ENCODE measurements at regions not wholly inside any gene's neighbourhood (a gene's known extent, or its start where the extent isn't known, plus 50 kb on each side); places are given as distances from the start of the nearest gene placed in this dataset.
A peak's percentile ranks its signal among the peaks of the same experiment; 100 is the strongest.

DNA sequence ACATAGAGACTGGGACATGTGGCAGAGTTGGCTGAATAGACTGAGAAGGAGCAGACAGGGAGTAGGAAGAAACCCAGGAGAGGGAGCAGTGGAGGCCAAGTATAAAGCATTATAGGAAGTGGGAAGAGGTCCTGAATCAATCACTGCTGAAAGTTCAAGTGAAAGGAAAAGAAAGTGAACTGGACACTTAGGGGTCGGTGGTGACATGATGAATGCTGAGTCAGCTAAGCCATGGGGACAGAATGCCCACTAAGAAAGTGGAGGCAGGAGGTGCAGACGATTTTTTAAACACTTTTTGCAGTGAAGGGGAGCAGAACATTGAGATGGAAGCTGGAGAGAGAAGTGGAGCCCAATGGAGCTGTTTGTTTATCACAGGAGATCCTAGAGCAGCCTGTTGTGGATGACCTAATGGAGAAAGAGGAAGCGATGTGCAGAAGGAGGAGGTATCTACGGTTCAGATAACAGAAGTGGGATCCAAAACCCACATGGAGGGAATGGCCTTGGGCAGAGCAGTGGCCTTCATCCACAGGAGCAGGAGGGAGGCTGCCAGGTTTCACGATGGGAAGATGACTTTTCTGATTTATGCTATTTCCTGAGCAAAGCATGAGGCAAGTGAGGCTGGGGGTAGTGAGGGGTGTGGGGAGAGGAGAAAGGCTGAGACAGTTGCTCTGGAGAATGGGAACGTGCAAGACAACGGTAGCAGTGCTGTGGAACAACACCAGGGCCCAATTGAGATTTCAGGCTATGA is 208.2 kb downstream of the RPLP1 start:
- no peak for FAIRE-seq
- no peak for DNase-seq (ENCODE audit: insufficient read length, low spot score)
- TF ChIP-seq PAX5 (IDR thresholded peaks at IDR 0.05; ENCODE audit: insufficient read depth, low read length, severe bottlenecking) (no peak), TAF1 (IDR thresholded peaks at IDR 0.05; ENCODE audit: low read depth, low read length) (no peak), SPI1 (IDR thresholded peaks at IDR 0.05; ENCODE audit: low read depth, low read length) (peak; percentile 15; the same call in 1 of the 2 replicates), POLR2AphosphoS5 (IDR thresholded peaks at IDR 0.05; ENCODE audit: low read depth, low read length) (no peak)

DNA sequence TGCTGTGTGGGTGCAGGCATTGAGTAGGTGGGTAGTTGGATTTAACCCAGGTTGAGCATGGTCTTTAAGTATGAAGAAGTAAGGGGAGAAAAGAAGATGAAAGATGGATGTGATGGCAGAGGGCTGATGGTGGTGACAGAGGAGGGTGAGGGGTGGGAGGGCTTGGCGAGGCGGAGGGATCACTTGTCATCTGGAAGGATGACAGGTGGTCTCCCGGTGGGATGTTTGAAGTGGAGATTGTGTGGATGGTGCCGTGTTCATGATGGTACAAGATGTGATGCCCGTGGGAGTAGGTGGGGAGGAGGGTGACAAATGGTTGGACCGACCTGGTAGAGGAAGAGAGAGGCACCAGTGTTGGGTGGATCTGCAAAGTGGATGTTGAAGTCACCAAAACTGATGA is 208.8 kb downstream of the RPLP1 start:
- TF ChIP-seq POU2F2 (IDR thresholded peaks at IDR 0.05; ENCODE audit: low read depth, low read length) (no peak), POLR2AphosphoS5 (IDR thresholded peaks at IDR 0.05; ENCODE audit: low read depth, low read length) (no peak), TAF1 (IDR thresholded peaks at IDR 0.05; ENCODE audit: low read depth, low read length) (no peak), PAX5 (IDR thresholded peaks at IDR 0.05; ENCODE audit: insufficient read depth, low read length, severe bottlenecking) (no peak), SPI1 (IDR thresholded peaks at IDR 0.05; ENCODE audit: low read depth, low read length) (no peak), POLR2A (IDR thresholded peaks at IDR 0.05; ENCODE audit: low read depth, low read length) (no peak)
- FAIRE-seq, result no peak

DNA sequence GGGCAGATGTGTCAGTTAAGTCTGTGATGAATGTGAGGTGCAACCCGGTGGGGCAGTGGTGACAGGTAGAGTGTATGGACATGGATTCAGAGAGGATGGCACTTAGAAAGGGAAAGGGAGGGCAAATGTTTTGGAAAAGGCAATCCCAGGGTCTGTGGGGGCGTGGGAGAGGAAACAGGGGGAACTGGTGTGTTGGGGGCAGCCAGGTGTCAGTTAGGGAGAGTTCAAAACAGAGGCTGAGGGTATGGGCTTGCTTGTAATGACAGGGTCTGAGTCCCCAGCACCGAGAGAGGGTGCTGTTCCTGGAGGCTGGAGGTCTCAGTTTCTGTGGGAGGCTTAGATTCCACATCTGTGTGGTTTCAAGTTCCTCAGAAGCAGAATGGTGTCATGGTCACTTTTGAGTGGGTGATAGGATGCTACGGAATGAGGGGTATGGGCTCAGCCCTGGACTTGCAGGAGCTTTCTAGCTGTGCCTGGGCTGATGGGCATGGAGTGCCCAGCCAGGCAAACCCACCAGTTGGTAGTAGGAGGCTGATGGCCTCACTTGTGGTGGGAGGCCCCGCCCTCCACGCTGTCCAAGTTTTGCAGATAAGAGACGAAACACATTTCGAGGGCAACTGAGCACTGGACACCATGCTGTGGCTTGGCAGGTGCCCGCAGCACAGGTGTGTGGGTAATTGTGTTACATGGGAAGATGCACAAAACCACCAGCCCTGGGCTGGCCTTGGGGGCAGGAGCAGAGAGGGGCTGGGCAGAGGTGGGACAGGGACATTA is 209.4 kb downstream of the RPLP1 start:
- no peak for TF ChIP-seq POLR2AphosphoS5 (IDR thresholded peaks at IDR 0.05; ENCODE audit: low read depth, low read length)
- no peak for TF ChIP-seq POU2F2 (IDR thresholded peaks at IDR 0.05; ENCODE audit: low read depth, low read length)
- no peak for TF ChIP-seq SPI1 (IDR thresholded peaks at IDR 0.05; ENCODE audit: low read depth, low read length)
- TF ChIP-seq PAX5 (IDR thresholded peaks at IDR 0.05; ENCODE audit: insufficient read depth, low read length, severe bottlenecking), result no peak
- no peak for TF ChIP-seq POLR2A (IDR thresholded peaks at IDR 0.05; ENCODE audit: low read depth, low read length)
- no peak for TF ChIP-seq TAF1 (IDR thresholded peaks at IDR 0.05; ENCODE audit: low read depth, low read length)
- FAIRE-seq (no peak), DNase-seq (ENCODE audit: insufficient read length, low spot score) (no peak)

More for the DNA sequence above, 208.8 kb downstream of the RPLP1 start:
- DNase-seq (ENCODE audit: insufficient read length, low spot score), result no peak

DNA sequence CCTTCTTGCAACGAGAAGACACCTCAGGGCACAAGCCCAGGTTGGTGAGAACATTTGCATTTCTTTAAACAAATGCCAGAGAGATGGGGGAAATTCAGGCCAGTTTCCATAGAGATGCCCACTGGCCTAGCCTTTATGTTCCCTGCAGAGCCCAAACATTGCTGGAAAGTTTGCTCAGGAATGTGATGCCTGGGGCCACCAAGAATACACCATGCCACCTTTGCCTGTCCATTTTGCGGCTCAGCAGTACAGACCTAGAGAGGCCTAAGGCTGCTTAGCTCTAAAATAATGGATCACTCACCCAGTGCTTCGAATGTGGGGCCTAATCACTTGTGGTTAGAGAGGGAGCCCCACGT is 210.0 kb downstream of the RPLP1 start:
- DNase-seq (ENCODE audit: insufficient read length, low spot score) (no peak), FAIRE-seq (no peak)
- no peak for TF ChIP-seq PAX5 (IDR thresholded peaks at IDR 0.05; ENCODE audit: insufficient read depth, low read length, severe bottlenecking)
- no peak for TF ChIP-seq POLR2A (IDR thresholded peaks at IDR 0.05; ENCODE audit: low read depth, low read length)
- no peak for TF ChIP-seq SPI1 (IDR thresholded peaks at IDR 0.05; ENCODE audit: low read depth, low read length)
- no peak for TF ChIP-seq POLR2AphosphoS5 (IDR thresholded peaks at IDR 0.05; ENCODE audit: low read depth, low read length)
- no peak for TF ChIP-seq TAF1 (IDR thresholded peaks at IDR 0.05; ENCODE audit: low read depth, low read length)

DNA sequence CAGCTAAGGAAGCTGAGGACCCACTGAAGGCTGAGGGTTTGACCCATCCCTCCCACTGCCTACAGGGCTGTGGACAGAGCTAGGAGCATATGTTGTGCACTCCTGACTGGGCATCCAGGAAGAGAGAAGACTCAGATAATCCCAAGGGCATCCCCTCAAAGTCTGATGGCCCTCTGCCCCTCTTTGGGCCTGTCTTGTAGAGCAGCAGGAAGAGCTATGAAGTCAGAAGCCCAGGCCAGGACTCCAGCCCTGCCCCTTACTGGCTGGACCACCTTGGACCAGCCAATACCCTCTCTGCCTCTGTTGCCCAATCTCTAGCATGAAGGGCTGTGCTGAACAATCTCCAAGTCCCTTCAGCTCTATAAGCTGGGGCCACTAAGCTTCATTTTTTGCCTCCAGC is 210.8 kb downstream of the RPLP1 start:
- no peak for TF ChIP-seq TAF1 (IDR thresholded peaks at IDR 0.05; ENCODE audit: low read depth, low read length)
- TF ChIP-seq SPI1 (IDR thresholded peaks at IDR 0.05; ENCODE audit: low read depth, low read length), result no peak
- TF ChIP-seq POLR2AphosphoS5 (IDR thresholded peaks at IDR 0.05; ENCODE audit: low read depth, low read length), result no peak
- FAIRE-seq, result no peak

DNA sequence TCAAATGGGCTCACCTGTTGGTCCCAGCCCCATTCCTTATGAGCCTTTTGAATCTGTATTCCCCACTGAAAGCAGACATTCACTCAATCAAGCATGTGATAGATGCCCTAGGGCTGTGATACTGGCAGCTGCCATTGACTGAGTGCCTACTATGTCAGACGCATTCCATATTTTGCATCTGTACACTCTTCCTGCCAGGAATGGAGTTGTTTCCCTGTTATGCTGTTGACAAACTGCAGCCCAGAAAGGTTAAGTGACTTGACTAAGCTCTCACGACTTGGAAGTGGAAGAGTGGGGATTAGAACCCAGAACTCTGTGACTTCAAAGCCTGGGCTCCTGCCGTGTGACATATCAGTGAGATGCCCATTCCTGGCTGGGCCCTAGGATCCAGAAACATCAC is 211.4 kb downstream of the RPLP1 start:
- no peak for DNase-seq (ENCODE audit: insufficient read length, low spot score)
- no peak for TF ChIP-seq POU2F2 (IDR thresholded peaks at IDR 0.05; ENCODE audit: low read depth, low read length)
- TF ChIP-seq POLR2A (IDR thresholded peaks at IDR 0.05; ENCODE audit: low read depth, low read length), result no peak
- TF ChIP-seq POLR2AphosphoS5 (IDR thresholded peaks at IDR 0.05; ENCODE audit: low read depth, low read length), result no peak
- TF ChIP-seq TAF1 (IDR thresholded peaks at IDR 0.05; ENCODE audit: low read depth, low read length), result no peak
- TF ChIP-seq SPI1 (IDR thresholded peaks at IDR 0.05; ENCODE audit: low read depth, low read length), result no peak
- TF ChIP-seq PAX5 (IDR thresholded peaks at IDR 0.05; ENCODE audit: insufficient read depth, low read length, severe bottlenecking), result no peak
- peak; percentile 26 for FAIRE-seq

More for the DNA sequence above, 210.8 kb downstream of the RPLP1 start:
- DNase-seq (ENCODE audit: insufficient read length, low spot score), result no peak

DNA sequence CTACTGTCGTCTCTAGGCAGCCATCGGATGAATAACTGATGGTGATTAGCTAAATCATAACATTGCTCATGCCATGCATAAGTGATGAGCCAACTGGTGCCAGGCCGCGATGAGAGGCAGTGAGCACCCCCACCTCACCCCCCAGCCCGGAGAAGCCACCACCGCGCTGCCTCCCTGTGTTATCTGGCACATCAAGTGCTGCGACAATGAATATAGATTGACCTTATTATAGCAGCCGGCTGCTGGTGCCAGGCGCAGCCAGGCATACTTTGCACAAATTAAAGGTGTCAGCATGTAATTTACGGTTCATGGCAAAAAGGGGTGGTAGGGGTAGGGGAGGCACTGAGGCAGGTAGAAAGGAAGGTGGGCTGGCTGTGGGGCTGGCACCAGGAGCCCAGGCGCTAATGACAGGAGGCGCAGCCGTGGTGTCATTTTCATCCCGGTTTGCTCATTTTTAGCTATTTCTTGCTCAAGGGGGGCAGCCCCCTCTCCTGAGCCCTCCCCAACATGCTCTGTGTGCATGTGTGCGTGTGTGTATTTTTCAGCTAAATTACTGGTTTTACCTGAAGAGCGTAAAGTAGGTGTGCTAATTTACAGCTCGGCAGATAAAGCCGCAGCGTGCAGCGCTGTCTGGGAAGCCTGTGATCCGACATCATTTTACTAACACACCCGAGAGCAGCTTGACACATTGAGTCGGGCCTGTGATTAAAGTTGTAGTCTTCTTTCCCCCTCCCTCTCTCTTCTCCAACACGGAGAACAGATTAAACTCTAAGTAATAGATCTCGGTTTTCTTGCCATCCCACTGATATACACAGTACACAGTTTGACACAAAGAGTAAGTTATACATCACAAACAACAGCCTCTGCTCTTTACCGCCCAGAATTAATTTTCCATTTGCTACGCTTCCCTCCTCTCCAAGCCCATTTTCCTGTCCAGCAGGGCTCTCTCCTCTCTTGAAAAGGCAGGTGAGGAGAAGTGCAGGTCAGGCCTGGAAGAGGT is 212.3 kb downstream of the RPLP1 start:
- FAIRE-seq (peak; percentile 73), DNase-seq (ENCODE audit: insufficient read length, low spot score) (no peak)
- no peak for TF ChIP-seq SPI1 (IDR thresholded peaks at IDR 0.05; ENCODE audit: low read depth, low read length)

DNA sequence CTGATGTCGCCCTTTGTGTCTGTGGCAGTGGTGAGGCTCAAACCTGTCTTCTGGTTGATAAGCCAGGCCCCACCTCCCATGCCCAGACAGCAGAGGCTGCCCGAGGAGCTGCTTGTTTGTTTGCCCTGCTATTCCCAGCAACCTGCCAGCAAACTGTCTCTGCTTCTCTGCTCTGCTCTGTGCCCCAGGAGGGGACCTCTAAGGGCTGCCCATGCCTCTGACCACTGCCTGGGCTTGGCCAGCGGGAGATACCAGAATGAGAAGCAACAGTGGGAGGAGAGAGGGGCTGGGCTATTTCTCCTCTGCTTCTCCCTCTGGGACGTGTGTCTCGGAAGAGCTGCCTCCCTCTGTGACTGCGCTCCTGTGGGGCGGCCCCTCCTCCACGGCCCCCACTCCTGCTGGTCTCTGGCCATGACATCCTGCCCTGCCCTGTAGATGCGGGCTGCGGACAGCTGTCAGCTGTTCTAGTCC is 213.1 kb downstream of the RPLP1 start:
- no peak for TF ChIP-seq POU2F2 (IDR thresholded peaks at IDR 0.05; ENCODE audit: low read depth, low read length)
- TF ChIP-seq TAF1 (IDR thresholded peaks at IDR 0.05; ENCODE audit: low read depth, low read length), result no peak
- TF ChIP-seq POLR2A (IDR thresholded peaks at IDR 0.05; ENCODE audit: low read depth, low read length), result no peak
- no peak for TF ChIP-seq PAX5 (IDR thresholded peaks at IDR 0.05; ENCODE audit: insufficient read depth, low read length, severe bottlenecking)
- no peak for TF ChIP-seq POLR2AphosphoS5 (IDR thresholded peaks at IDR 0.05; ENCODE audit: low read depth, low read length)
- no peak for TF ChIP-seq SPI1 (IDR thresholded peaks at IDR 0.05; ENCODE audit: low read depth, low read length)
- no peak for DNase-seq (ENCODE audit: insufficient read length, low spot score)
- peak; percentile 16 for FAIRE-seq

DNA sequence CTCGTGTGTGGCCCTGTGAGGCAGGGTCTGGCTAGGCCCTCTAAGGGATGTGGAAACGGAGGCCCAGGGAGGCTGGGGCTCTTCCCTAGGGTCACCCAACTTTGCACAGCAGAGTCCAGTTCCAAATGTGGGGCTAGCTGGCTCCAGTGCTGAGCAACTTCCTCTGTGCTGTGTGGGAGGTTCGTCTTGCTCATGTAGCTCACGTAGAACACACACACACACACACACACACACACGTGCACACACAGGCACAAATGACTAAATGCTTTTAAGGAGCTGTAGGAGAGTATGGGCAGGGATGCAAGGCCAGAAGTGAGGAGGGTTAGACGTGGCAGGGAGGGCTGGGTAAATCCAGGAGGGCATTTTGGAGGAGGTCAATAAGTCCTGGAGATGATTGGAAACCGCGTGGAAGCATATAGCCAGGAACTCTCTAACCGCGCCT is 213.8 kb downstream of the RPLP1 start:
- FAIRE-seq (peak; percentile 98), DNase-seq (ENCODE audit: insufficient read length, low spot score) (peak; percentile 62)
- no peak for TF ChIP-seq TAF1 (IDR thresholded peaks at IDR 0.05; ENCODE audit: low read depth, low read length)
- TF ChIP-seq POU2F2 (IDR thresholded peaks at IDR 0.05; ENCODE audit: low read depth, low read length), result no peak
- peak; percentile 42 for TF ChIP-seq SPI1 (IDR thresholded peaks at IDR 0.05; ENCODE audit: low read depth, low read length)
- TF ChIP-seq PAX5 (IDR thresholded peaks at IDR 0.05; ENCODE audit: insufficient read depth, low read length, severe bottlenecking), result no peak
- no peak for TF ChIP-seq POLR2A (IDR thresholded peaks at IDR 0.05; ENCODE audit: low read depth, low read length)
- no peak for TF ChIP-seq POLR2AphosphoS5 (IDR thresholded peaks at IDR 0.05; ENCODE audit: low read depth, low read length)
